Stimulated activated CD8-positive, alpha-beta memory T cell treated with anti-CD3 and anti-CD28 coated beads, Interleukin-4, amount 100 ng/mL, for 48 hours (primary cell): ENCODE measurements at regions not wholly inside any gene's neighbourhood (a gene's known extent, or its start where the extent isn't known, plus 50 kb on each side); places are given as distances from the start of the nearest gene placed in this dataset.
"Not testable (repeated sequence)": the region's sequence is repeated elsewhere in the genome, so short reads cannot be mapped to it uniquely, and the experiment has no call there.

ENCODE experiments used
- DNase-seq: peaks from one replicate; pipeline ENCODE4 v3.0.0-alpha.2; 2020

GRCh38 chr20:20788308-20788707 lies 75.9 kb upstream of the RALGAPA2 start:
- DNase-seq = no peak

- no peak for DNase-seq
These were observed 74.0 kb upstream of the RALGAPA2 start for GRCh38 chr20:20786428-20786827.

- no peak for DNase-seq
These were observed 72.8 kb upstream of the RALGAPA2 start for GRCh38 chr20:20785226-20785625.

- not testable (repeated sequence) for DNase-seq
These were observed 72.0 kb upstream of the RALGAPA2 start for GRCh38 chr20:20784450-20784849.

GRCh38 chr20:20783450-20783849 lies 71.0 kb upstream of the RALGAPA2 start:
- DNase-seq = no peak

- DNase-seq = no peak
These were observed 70.3 kb upstream of the RALGAPA2 start for GRCh38 chr20:20782755-20783154.

GRCh38 chr20:20782231-20782630 lies 69.8 kb upstream of the RALGAPA2 start:
- DNase-seq = no peak

GRCh38 chr20:20781029-20781428 lies 68.6 kb upstream of the RALGAPA2 start:
- no peak for DNase-seq

- no peak for DNase-seq
These were observed 67.8 kb upstream of the RALGAPA2 start for GRCh38 chr20:20780127-20780824.

GRCh38 chr20:20778676-20779075 lies 66.2 kb upstream of the RALGAPA2 start:
- no peak for DNase-seq

- no peak for DNase-seq
These were observed 60.1 kb upstream of the RALGAPA2 start for GRCh38 chr20:20772497-20773085.

GRCh38 chr20:20768202-20768815 lies 55.9 kb upstream of the RALGAPA2 start:
- DNase-seq = no peak

GRCh38 chr20:20765696-20766365 lies 53.4 kb upstream of the RALGAPA2 start:
- DNase-seq = no peak

- no peak for DNase-seq
These were observed 51.2 kb upstream of the RALGAPA2 start for GRCh38 chr20:20763650-20764049.
